H1 (cell line): ENCODE measurements at regions not wholly inside any gene's neighbourhood (a gene's known extent, or its start where the extent isn't known, plus 50 kb on each side); places are given as distances from the start of the nearest gene placed in this dataset.

Source experiments
- KDM4A ChIP-seq: IDR thresholded peaks from one replicate; pipeline ENCODE4 v1.7.1; 2012; ENCODE audit warnings: low read depth, mild to moderate bottlenecking, moderate library complexity, low read length, inconsistent platforms; ENCODE audit not compliant: severe bottlenecking
- TF ChIP-seq, protein P1 (sequence below): fragments of 300-600 bp; sonication (generic); IDR thresholded peaks from 2 replicates; pipeline ENCODE4 v1.7.1; 2012; ENCODE audit warnings: low read length, moderate library complexity, mild to moderate bottlenecking, inconsistent platforms; ENCODE audit not compliant: insufficient replicate concordance

DNA sequence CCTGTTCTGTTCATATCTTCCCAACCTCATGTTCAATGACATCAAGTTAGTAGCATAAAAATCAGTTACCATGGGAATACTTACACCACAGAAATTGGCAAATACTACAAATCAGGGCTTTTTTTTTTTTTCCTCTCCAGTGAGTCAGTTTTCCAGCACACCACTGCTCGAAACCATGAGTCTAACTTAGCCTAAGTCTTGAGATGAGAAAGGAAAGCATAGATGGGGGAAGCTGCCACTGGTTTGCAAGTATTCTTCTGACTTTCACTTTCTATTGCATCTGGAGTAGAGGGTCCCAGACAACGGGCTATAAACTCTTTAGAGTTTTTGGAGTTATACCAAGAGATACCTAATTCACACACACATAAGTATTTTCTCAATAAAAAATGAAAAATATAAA, 416.1 kb upstream of the LMCD1 start (continued):
- TF ChIP-seq, protein P1, sequence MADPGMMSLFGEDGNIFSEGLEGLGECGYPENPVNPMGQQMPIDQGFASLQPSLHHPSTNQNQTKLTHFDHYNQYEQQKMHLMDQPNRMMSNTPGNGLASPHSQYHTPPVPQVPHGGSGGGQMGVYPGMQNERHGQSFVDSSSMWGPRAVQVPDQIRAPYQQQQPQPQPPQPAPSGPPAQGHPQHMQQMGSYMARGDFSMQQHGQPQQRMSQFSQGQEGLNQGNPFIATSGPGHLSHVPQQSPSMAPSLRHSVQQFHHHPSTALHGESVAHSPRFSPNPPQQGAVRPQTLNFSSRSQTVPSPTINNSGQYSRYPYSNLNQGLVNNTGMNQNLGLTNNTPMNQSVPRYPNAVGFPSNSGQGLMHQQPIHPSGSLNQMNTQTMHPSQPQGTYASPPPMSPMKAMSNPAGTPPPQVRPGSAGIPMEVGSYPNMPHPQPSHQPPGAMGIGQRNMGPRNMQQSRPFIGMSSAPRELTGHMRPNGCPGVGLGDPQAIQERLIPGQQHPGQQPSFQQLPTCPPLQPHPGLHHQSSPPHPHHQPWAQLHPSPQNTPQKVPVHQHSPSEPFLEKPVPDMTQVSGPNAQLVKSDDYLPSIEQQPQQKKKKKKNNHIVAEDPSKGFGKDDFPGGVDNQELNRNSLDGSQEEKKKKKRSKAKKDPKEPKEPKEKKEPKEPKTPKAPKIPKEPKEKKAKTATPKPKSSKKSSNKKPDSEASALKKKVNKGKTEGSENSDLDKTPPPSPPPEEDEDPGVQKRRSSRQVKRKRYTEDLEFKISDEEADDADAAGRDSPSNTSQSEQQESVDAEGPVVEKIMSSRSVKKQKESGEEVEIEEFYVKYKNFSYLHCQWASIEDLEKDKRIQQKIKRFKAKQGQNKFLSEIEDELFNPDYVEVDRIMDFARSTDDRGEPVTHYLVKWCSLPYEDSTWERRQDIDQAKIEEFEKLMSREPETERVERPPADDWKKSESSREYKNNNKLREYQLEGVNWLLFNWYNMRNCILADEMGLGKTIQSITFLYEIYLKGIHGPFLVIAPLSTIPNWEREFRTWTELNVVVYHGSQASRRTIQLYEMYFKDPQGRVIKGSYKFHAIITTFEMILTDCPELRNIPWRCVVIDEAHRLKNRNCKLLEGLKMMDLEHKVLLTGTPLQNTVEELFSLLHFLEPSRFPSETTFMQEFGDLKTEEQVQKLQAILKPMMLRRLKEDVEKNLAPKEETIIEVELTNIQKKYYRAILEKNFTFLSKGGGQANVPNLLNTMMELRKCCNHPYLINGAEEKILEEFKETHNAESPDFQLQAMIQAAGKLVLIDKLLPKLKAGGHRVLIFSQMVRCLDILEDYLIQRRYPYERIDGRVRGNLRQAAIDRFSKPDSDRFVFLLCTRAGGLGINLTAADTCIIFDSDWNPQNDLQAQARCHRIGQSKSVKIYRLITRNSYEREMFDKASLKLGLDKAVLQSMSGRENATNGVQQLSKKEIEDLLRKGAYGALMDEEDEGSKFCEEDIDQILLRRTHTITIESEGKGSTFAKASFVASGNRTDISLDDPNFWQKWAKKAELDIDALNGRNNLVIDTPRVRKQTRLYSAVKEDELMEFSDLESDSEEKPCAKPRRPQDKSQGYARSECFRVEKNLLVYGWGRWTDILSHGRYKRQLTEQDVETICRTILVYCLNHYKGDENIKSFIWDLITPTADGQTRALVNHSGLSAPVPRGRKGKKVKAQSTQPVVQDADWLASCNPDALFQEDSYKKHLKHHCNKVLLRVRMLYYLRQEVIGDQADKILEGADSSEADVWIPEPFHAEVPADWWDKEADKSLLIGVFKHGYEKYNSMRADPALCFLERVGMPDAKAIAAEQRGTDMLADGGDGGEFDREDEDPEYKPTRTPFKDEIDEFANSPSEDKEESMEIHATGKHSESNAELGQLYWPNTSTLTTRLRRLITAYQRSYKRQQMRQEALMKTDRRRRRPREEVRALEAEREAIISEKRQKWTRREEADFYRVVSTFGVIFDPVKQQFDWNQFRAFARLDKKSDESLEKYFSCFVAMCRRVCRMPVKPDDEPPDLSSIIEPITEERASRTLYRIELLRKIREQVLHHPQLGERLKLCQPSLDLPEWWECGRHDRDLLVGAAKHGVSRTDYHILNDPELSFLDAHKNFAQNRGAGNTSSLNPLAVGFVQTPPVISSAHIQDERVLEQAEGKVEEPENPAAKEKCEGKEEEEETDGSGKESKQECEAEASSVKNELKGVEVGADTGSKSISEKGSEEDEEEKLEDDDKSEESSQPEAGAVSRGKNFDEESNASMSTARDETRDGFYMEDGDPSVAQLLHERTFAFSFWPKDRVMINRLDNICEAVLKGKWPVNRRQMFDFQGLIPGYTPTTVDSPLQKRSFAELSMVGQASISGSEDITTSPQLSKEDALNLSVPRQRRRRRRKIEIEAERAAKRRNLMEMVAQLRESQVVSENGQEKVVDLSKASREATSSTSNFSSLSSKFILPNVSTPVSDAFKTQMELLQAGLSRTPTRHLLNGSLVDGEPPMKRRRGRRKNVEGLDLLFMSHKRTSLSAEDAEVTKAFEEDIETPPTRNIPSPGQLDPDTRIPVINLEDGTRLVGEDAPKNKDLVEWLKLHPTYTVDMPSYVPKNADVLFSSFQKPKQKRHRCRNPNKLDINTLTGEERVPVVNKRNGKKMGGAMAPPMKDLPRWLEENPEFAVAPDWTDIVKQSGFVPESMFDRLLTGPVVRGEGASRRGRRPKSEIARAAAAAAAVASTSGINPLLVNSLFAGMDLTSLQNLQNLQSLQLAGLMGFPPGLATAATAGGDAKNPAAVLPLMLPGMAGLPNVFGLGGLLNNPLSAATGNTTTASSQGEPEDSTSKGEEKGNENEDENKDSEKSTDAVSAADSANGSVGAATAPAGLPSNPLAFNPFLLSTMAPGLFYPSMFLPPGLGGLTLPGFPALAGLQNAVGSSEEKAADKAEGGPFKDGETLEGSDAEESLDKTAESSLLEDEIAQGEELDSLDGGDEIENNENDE, result no peak
- TF ChIP-seq KDM4A, result no peak
